GM21423 (cell line): ENCODE measurements at regions not wholly inside any gene's neighbourhood (a gene's known extent, or its start where the extent isn't known, plus 50 kb on each side); places are given as distances from the start of the nearest gene placed in this dataset.

ENCODE experiments used
- ATAC-seq: cut with Tn5 transposase; IDR thresholded peaks from one replicate; pipeline ENCODE4 v1.9.1; 2021; ENCODE audit warnings: mild to moderate bottlenecking, moderate library complexity; ENCODE audit not compliant: unreplicated experiment

DNA sequence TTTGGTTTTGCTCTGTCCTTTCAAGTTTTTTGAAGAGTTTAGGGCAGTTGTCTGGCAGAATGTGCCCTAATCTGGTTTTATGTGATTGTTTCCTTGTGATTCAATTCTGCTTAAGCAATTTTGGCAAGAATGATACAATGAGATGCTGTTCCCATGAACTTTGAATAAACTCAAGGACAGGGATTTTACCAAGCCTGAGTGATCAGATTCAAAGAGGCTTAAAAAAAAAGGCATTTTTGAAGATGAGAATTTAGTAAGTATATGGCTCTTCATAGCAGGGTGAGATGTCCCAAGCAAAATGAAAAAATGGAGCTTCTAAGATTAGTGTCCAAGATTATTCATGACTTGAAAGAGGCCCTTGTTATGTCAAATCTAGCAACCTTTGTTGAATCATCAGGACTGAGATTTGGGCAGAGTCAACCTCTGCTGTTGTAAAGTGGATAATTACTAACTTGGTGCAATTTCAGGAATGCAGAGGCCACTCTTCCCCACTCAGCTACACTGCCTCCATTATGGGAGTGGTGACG lies 180.6 kb upstream of the NUDT4 start:
- ATAC-seq, result no peak

- ATAC-seq, result no peak
Measured at GRCh38 chr12:93198086-93198485, 179.6 kb upstream of the NUDT4 start.

- no peak for ATAC-seq
Measured at GRCh38 chr12:93199831-93200236, 177.9 kb upstream of the NUDT4 start.

- ATAC-seq, result no peak
Measured at GRCh38 chr12:93200291-93200917, 177.3 kb upstream of the NUDT4 start.

DNA sequence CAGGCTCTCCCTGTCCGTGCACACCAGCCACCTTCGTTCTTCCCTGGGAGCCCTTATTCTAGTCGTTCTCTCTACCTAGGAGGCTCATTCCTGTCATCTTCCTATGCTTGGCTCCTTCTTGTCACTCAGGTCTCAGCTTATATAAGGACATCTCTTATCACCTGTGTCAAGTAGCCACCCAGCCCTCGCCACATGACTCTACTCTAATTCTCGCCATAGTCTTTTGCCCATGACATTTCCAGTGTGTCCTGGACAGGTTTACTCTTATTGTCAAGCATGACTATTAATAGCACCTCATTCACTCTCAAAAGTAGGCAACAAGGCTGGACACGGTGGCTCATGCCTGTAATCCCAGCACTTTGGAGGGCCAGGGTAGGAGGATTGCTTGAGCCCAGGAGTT lies 175.7 kb upstream of the NUDT4 start:
- ATAC-seq, result no peak

DNA sequence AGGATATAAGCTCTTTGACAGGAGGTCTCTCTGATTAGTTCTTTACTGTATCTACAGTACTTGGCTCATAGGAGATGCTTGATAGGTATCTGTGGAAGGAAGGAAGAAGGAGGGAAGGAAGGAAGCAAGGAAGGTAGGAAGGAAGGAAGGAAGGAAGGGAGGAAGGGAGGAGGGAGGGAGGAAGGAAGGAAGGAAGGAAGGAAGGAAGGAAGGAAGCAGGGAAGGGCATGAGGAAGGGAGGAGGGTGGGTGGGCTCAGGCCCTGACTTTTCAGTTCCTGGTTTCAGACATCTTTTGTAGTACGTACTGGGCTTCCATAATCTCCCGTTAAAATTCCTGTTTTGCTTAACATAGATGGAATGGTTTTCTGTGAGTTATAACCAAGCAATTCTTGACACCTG lies 175.0 kb upstream of the NUDT4 start:
- ATAC-seq, result no peak

GRCh38 chr12:93203361-93203760 lies 174.4 kb upstream of the NUDT4 start:
- ATAC-seq, result no peak

DNA sequence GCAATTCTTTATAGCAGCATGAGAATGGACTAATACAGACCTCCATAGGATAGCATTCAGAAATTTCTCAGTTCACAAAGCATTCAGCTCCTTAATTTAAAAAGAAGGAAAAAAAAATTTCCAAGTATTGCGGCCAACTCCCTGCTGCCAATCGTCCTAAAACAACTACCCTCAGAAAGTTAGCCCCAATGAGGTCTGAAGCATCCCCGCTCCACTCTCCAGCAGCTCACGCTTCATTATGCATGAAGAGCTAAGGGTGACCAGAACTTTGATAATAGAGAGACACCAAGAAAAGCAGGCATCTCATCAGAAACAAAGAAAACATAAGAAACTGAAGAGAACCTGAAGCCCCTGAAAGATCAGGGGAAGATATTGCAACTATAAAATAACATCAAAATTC lies 172.8 kb upstream of the NUDT4 start:
- no peak for ATAC-seq

GRCh38 chr12:93205361-93205760 lies 172.4 kb upstream of the NUDT4 start:
- no peak for ATAC-seq

DNA sequence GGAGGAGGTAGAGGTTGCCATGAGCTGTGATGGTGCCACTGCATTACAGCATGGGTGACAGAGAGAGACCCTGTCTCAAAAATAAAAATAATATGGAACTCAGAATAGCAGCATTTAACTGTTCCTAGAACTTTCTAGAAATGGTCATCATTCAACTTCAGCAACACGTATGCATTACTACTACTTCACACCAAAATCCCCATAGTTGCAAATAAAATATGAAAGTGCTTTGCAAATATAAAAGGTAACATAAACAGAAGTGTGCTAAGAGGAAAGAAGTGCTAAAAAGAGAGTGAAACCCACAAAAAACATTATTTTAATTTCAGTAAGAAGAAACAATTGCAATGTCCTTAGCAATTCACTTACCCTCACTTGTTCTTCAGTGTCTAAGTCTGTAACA lies 169.7 kb upstream of the NUDT4 start:
- no peak for ATAC-seq

DNA sequence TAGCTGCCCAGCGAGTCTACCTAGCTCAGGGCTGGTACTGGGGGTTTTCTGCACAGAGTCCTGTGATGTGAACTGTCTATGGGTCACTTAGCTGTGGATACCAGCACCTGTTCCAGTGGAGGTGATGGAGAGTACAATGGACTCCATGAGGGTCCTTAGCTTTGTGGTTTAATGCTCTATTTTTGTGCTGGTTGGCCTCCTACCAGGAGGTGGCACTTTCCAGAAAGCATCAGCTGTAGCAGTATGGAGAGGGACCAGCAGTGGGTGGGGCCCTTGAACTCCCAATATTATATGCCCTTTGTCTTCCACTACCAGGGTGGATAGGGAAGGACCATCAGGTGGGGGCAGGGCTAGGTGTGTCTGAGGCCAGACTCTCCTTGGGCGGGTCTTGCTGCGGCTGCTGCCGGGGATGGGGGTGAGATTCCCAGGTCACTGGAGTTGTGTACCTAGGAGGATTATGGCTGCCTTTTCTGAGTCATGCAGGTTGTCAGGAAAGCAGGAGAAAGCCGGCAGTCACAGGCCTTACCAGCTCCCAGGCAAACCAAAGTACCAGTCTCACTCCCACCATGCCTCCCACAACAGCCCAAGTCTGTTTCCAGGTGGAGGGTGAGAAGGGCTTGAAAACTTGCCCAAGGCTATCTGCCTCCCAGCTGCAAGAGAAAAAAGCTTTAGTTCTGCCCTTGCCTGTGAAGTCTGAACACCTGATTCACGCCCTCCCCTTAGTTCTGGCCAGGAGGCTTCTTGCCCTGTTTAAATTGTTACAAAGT lies 163.0 kb upstream of the NUDT4 start:
- no peak for ATAC-seq

DNA sequence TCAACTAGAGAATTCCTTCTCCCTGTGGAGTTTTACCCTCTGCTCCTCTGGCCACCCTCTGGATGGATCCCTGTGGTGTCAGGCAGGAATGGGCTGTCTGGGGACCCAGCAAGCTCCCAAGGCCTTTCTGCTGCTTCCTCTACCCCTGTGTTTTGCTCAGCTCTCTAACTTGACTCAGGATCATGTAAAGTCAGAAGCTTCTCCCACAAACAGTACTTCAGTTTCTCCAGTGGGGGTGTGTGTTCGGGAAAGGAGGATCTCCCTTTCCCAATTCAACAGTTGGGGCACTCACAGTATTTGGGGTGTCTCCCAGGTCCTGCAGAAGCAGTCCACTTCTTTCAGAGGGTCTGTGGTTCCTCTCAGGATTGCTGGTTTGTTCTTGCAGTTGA lies 162.4 kb upstream of the NUDT4 start:
- ATAC-seq, result no peak

DNA sequence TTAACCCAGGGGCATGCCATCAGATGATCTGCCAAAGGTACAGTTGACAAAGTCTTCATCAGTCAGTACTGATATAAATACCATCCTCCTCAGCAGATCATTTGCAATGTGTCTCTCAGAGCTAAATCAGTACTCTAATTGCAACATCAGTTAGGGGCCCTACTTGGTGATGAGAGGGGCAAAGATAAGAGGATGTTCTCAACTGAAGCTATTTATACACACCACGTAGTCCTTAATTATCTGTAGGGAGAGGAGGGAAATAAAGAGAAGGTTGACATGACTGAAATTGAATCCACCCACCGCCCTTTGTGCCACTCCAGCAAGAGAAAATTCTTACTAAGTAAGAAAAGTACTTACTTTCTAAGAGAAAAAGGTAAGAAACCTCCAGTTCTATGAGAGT lies 157.8 kb upstream of the NUDT4 start:
- ATAC-seq, result no peak

DNA sequence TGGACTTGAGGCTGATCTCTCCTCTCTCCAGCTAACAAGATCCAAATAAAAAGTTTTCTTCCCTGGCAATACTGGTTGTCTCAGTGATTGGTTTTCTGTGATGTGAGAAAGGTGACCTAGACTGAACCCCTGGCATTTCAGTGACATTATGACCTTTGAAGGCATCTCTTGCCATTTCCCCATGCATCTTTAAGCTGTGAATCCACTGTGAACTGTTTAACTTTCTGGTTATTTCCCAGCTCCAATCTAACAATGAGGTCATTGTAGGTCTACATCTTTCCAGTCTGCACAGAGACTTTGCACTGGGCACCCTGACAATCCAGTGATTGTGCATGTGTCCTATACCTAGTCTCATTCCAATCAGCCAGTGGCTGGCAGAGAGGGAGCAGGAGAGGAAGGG lies 155.9 kb upstream of the NUDT4 start:
- ATAC-seq, result no peak

GRCh38 chr12:93223440-93224426 lies 154.0 kb upstream of the NUDT4 start:
- no peak for ATAC-seq

GRCh38 chr12:93225094-93225493 lies 152.6 kb upstream of the NUDT4 start:
- ATAC-seq, result no peak

DNA sequence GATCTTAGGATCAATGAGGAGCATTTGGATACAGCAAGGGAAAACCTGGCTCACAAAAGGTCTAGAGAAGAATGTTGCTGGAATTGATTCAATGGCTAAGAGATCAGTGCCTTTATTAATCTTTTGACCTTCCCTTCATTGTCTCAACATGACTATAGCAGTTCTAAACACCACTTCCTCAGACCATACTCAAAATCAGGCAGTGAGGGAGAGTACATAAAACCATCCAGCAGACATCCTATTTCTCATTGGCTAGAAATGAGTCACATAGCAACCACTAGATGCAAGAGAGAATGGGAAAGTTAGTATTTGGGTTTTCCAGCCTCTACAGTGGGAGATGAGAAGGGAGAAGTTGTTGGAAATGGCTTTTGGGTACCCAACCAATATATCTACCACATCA lies 151.4 kb upstream of the NUDT4 start:
- no peak for ATAC-seq

DNA sequence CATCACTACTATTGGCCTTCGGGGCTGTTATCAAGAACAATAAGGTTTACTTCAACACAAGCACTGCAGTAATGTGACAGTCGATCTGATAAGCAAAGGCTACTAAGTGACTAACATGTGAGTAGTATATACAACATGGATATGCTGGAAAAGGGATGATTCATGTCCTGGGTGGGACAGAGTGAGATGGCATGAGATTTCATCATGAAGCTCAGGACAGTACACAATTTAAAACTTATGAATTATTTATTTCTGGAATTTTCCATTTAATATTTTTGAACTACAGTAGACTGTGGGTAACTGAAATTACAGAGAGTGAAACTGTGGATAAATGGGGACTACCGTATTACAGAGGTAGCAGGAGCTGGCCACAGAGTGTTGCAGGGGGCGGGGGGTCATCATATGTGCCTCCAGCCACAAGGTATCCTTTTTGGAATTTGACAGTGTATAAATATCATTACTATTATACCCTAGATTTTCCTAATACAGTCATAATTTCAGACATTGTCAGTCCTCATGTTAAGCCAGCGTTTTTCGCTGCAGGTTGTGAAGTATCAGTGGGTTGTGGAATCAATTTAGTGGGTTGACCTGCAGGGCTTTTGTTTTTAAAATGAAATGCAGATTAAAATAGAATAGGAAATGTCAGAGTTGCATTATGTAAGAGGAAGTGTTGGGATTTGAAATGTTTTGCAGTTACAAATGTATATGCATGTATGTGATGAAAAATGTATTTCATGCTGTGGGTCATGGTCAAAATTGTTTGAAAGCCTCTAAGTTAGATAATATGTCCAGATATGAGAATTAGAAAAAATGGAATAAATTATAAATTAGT lies 148.0 kb upstream of the NUDT4 start:
- ATAC-seq, result no peak

DNA sequence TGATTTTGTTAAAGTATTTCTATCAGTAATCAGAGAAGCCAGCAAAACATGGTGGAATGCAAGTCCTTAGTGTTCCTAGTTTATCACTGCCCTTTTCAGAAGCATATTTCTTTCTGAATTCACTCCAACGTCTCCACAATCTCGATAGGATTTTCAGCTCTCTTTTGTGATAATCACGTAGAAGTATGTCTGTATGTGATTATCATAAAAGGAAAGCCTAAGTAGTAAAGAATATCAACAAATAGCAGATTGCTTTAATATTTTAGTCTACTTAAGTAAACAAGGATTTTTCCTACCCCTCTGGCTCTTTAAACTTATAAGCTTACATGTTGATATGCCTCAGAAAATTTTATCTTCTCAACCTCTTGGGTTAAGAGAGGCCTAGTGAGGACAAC lies 147.4 kb upstream of the NUDT4 start:
- no peak for ATAC-seq

GRCh38 chr12:93231938-93232337 lies 145.8 kb upstream of the NUDT4 start:
- ATAC-seq, result no peak

- ATAC-seq, result no peak
Measured at GRCh38 chr12:93234641-93235040, 143.1 kb upstream of the NUDT4 start.
